ENCODE measurements at regions not wholly inside any gene's neighbourhood (a gene's known extent, or its start where the extent isn't known, plus 50 kb on each side); places are given as distances from the start of the nearest gene placed in this dataset.

DNA sequence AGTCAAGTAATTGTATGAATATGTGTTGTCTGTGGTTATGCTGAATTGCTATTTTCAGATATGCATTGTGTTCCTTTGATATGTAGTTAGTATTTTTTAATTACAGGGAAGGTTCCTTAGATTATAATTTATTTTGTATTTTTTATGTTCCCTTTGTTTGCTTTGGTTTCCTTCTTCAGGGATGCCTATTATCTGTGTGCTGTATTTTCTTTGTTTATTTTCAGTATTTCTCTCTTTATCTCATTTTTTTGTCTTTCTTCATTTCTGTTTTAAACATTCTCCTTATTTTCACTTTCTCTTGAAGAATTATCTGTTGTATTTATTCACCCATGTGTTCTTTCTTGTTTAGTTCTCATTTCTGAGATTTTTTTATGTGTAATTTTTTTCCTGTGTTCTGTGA lies 163.1 kb downstream of the EMP1 start:
- no peak overlapping the region for H3K4me3 ChIP-seq (ENCODE audit: low read depth in 2 of 2, low read length in 2 of 2)
- no TSS peak for BruUV-seq (replicated peaks)
- CTCF ChIA-PET, result no interaction called here
- no peak overlapping the region for H3K27ac ChIP-seq (ENCODE audit: low read length)
- TF ChIP-seq TCF7L2 (IDR thresholded peaks at IDR 0.05; ENCODE audit: low read depth, low read length), result no peak
- TF ChIP-seq REST (IDR thresholded peaks at IDR 0.05; ENCODE audit: insufficient read depth in 1 of 2, low read depth in 2 of 2, low read length in 1 of 2), result no peak
- TF ChIP-seq POLR2AphosphoS5 (IDR thresholded peaks at IDR 0.05; ENCODE audit: low read depth, low read length), result no peak
- no peak for TF ChIP-seq SIN3A (IDR thresholded peaks at IDR 0.05; ENCODE audit: borderline replicate concordance, insufficient read depth, low read depth, low read length)
- TF ChIP-seq CTCF (IDR thresholded peaks at IDR 0.05), result no peak
- no peaks in the 10 kb centered on the region for H3K36me3 ChIP-seq (ENCODE audit: control insufficient read depth, insufficient read depth, low read length)
- POLR2A ChIA-PET, result no interaction called here
- H3K27me3 ChIP-seq (ENCODE audit: control insufficient read depth, insufficient read depth, low read length), result peaks cover 2% of the 10 kb centered on the region; the same call in 1 of the 2 replicates
- in situ Hi-C loops (cut with HindIII; ENCODE audit: low pct_unique_long_range_greater_than_20kb, low sequenced_read_pairs), result no loop called here
- H3K4me1 ChIP-seq (ENCODE audit: control insufficient read depth, insufficient read depth, low read length), result no peaks in the 10 kb centered on the region
- DNase-seq (ENCODE audit: low read depth, low spot score), result no peak
- no peaks in the 10 kb centered on the region for H3K9me3 ChIP-seq (ENCODE audit: control insufficient read depth, insufficient read depth, low read depth, low read length)
- intact Hi-C loops (cut with micrococcal nuclease; ENCODE audit: unreplicated experiment), result no loop called here
- ATAC-seq, result no peak

- BruUV-seq (replicated peaks), result no TSS peak
- ChIA-PET POLR2A (no interaction called here), CTCF (no interaction called here)
- Histone ChIP-seq H3K27ac (ENCODE audit: low read length) (no peak overlapping the region), H3K9me3 (ENCODE audit: control insufficient read depth, insufficient read depth, low read depth, low read length) (no peaks in the 10 kb centered on the region), H3K4me3 (ENCODE audit: low read depth in 2 of 2, low read length in 2 of 2) (no peak overlapping the region), H3K36me3 (ENCODE audit: control insufficient read depth, insufficient read depth, low read length) (no peaks in the 10 kb centered on the region), H3K4me1 (ENCODE audit: control insufficient read depth, insufficient read depth, low read length) (no peaks in the 10 kb centered on the region), H3K27me3 (ENCODE audit: control insufficient read depth, insufficient read depth, low read length) (peaks cover 2% of the 10 kb centered on the region; the same call in 1 of the 2 replicates)
- no peak for TF ChIP-seq CTCF (IDR thresholded peaks at IDR 0.05)
- TF ChIP-seq TCF7L2 (IDR thresholded peaks at IDR 0.05; ENCODE audit: low read depth, low read length), result no peak
- TF ChIP-seq POLR2AphosphoS5 (IDR thresholded peaks at IDR 0.05; ENCODE audit: low read depth, low read length), result no peak
- no peak for TF ChIP-seq SIN3A (IDR thresholded peaks at IDR 0.05; ENCODE audit: borderline replicate concordance, insufficient read depth, low read depth, low read length)
- in situ Hi-C loops (cut with HindIII; ENCODE audit: low pct_unique_long_range_greater_than_20kb, low sequenced_read_pairs) (no loop called here), intact Hi-C loops (cut with micrococcal nuclease; ENCODE audit: unreplicated experiment) (no loop called here)
- DNase-seq (ENCODE audit: low read depth, low spot score) (no peak), ATAC-seq (no peak)
These were observed 161.9 kb downstream of the EMP1 start for GRCh38 chr12:13358391-13358905.

Data from Panc1 (cell line).